Panc1 (cell line): ENCODE measurements at regions not wholly inside any gene's neighbourhood (a gene's known extent, or its start where the extent isn't known, plus 50 kb on each side); places are given as distances from the start of the nearest gene placed in this dataset.

Experiments used
- ATAC-seq: fragments of 200-7000 bp; cut with Tn5 transposase; 2 replicates; pipeline ENCODE4 v1.9.1; 2020; ENCODE audit warnings: mild to moderate bottlenecking, moderate library complexity
- BruUV-seq: library from RNA; stranded (reverse); fragments of 400-500 nt; replicated peaks from 2 replicates; lab custom pipeline; 2021; lab: Mats Ljungman, UMichigan
- CTCF ChIA-PET: fragments of 300-600 bp; sonication (Branson Sonifier 250); formaldehyde crosslinking; loops from one replicate; lab custom pipeline; 2022; ENCODE audit warnings: antibody characterized with exemption; lab: Charles Lee
- POLR2A ChIA-PET: fragments of 300-600 bp; sonication (Branson Sonifier 250); formaldehyde crosslinking; loops from one replicate; lab custom pipeline; 2022; ENCODE audit warnings: antibody characterized with exemption; lab: Charles Lee
- DNase-seq: peaks from one replicate; pipeline ENCODE4 v3.0.0-alpha.2; 2010; ENCODE audit warnings: low read depth, low spot score
- H3K27ac ChIP-seq: 2 replicates; pipeline ENCODE4 v1.5.1; 2011; ENCODE audit warnings: mild to moderate bottlenecking, low read length, inconsistent platforms
- H3K27me3 ChIP-seq: fragments of 200-500 bp; sonication (Bioruptor generic); 2 replicates; pipeline ENCODE4 v1.6.0; 2014; ENCODE audit warnings: low read length, inconsistent platforms; ENCODE audit not compliant: control insufficient read depth, insufficient read depth
- H3K36me3 ChIP-seq: fragments of 200-500 bp; sonication (Bioruptor generic); 2 replicates; pipeline ENCODE4 v1.5.1; 2014; ENCODE audit warnings: inconsistent platforms, mild to moderate bottlenecking, low read length, moderate library complexity; ENCODE audit not compliant: control insufficient read depth, insufficient read depth
- H3K4me1 ChIP-seq: 2 replicates; pipeline ENCODE4 v1.5.1; 2011; ENCODE audit warnings: inconsistent platforms, mild to moderate bottlenecking, low read length, moderate library complexity; ENCODE audit not compliant: control insufficient read depth, insufficient read depth
- H3K4me3 ChIP-seq, 2 experiments: 2 replicates each; pipeline ENCODE4 v1.5.1; 2011 to 2012; ENCODE audit warnings: low read depth in 2 of 2, low read length in 2 of 2, mild to moderate bottlenecking in 2 of 2, inconsistent platforms in 1 of 2, moderate library complexity in 1 of 2
- H3K9me3 ChIP-seq: fragments of 200-500 bp; sonication (Bioruptor generic); 2 replicates; pipeline ENCODE4 v1.5.1; 2014; ENCODE audit warnings: low read depth, mild to moderate bottlenecking, inconsistent platforms, low read length, moderate library complexity; ENCODE audit not compliant: control insufficient read depth, insufficient read depth
- POLR2AphosphoS5 ChIP-seq: IDR thresholded peaks from 2 replicates; pipeline ENCODE4 v1.6.1; 2012; ENCODE audit warnings: mild to moderate bottlenecking, low read depth, low read length, moderate library complexity
- SIN3A ChIP-seq: IDR thresholded peaks from 2 replicates; pipeline ENCODE4 v1.6.1; 2012; ENCODE audit warnings: low read depth, mild to moderate bottlenecking, low read length, moderate library complexity, borderline replicate concordance; ENCODE audit not compliant: insufficient read depth
- TCF7L2 ChIP-seq: IDR thresholded peaks from 2 replicates; pipeline ENCODE4 v1.6.1; 2011; ENCODE audit warnings: mild to moderate bottlenecking, low read depth, low read length, inconsistent platforms
- in situ Hi-C: cut with HindIII; loops from 2 replicates; pipeline ENCODE4 v1.10.0; 2016; ENCODE audit warnings: low sequenced_read_pairs, low pct_unique_long_range_greater_than_20kb
- intact Hi-C: fragments of 100-400 bp; cut with micrococcal nuclease; formaldehyde crosslinking; loops from one replicate; pipeline ENCODE4 v1.10.0; 2022; ENCODE audit not compliant: unreplicated experiment
- TF ChIP-seq, protein P1 (sequence below): fragments of 450-650 bp; IDR thresholded peaks from 2 replicates; pipeline ENCODE4 v1.5.1; 2017; ENCODE audit warnings: mild to moderate bottlenecking
- TF ChIP-seq, protein P2 (sequence below), 2 experiments: IDR thresholded peaks; 2 replicates each; pipeline ENCODE4 v1.6.1; 2011 to 2012; ENCODE audit warnings: low read depth in 2 of 2, control low read depth in 1 of 2, low read length in 1 of 2, mild to moderate bottlenecking in 1 of 2, moderate library complexity in 1 of 2; ENCODE audit not compliant: insufficient read depth in 1 of 2

DNA sequence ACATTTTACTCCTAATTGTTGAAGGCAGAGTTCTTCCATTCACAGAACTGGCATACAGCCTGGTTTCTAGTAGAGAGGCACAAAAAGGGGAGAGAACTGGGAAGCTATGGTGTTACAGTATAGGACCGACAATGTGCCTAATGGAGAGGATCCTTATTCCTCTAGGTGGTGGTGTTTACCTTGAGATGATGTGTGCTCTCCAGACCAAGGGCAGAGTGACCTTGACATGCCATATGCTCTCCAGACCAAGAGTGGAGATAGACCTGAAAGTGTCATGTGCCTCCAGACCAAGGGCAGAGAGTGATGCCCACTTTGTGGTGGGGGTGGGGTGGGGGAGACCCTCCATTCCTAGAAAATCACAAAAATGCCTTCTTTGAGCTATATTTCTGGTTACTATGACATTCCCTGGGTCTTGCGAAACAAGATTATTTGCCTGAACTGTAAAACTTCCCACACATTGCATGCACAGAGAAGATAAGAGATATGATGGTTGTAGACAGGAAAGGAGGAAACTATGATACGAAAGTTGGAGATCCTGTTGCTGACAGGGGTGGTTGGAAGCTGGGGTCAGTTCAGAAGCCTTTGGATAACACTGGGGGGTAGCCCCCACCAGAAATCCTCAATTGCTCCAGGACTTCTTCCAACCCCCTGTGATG, 119.7 kb downstream of the TEX13C start:
- CTCF ChIA-PET, result no interaction called here
- Histone ChIP-seq H3K4me3 (no peak overlapping the region), H3K27ac (no peak overlapping the region), H3K9me3 (no peaks in the 10 kb centered on the region), H3K27me3 (no peaks in the 10 kb centered on the region), H3K36me3 (no peaks in the 10 kb centered on the region), H3K4me1 (no peaks in the 10 kb centered on the region)
- TF ChIP-seq POLR2AphosphoS5 (no peak), SIN3A (no peak), TCF7L2 (no peak)
- TF ChIP-seq, protein P1, sequence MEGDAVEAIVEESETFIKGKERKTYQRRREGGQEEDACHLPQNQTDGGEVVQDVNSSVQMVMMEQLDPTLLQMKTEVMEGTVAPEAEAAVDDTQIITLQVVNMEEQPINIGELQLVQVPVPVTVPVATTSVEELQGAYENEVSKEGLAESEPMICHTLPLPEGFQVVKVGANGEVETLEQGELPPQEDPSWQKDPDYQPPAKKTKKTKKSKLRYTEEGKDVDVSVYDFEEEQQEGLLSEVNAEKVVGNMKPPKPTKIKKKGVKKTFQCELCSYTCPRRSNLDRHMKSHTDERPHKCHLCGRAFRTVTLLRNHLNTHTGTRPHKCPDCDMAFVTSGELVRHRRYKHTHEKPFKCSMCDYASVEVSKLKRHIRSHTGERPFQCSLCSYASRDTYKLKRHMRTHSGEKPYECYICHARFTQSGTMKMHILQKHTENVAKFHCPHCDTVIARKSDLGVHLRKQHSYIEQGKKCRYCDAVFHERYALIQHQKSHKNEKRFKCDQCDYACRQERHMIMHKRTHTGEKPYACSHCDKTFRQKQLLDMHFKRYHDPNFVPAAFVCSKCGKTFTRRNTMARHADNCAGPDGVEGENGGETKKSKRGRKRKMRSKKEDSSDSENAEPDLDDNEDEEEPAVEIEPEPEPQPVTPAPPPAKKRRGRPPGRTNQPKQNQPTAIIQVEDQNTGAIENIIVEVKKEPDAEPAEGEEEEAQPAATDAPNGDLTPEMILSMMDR, result no peak
- TF ChIP-seq, protein P2, sequence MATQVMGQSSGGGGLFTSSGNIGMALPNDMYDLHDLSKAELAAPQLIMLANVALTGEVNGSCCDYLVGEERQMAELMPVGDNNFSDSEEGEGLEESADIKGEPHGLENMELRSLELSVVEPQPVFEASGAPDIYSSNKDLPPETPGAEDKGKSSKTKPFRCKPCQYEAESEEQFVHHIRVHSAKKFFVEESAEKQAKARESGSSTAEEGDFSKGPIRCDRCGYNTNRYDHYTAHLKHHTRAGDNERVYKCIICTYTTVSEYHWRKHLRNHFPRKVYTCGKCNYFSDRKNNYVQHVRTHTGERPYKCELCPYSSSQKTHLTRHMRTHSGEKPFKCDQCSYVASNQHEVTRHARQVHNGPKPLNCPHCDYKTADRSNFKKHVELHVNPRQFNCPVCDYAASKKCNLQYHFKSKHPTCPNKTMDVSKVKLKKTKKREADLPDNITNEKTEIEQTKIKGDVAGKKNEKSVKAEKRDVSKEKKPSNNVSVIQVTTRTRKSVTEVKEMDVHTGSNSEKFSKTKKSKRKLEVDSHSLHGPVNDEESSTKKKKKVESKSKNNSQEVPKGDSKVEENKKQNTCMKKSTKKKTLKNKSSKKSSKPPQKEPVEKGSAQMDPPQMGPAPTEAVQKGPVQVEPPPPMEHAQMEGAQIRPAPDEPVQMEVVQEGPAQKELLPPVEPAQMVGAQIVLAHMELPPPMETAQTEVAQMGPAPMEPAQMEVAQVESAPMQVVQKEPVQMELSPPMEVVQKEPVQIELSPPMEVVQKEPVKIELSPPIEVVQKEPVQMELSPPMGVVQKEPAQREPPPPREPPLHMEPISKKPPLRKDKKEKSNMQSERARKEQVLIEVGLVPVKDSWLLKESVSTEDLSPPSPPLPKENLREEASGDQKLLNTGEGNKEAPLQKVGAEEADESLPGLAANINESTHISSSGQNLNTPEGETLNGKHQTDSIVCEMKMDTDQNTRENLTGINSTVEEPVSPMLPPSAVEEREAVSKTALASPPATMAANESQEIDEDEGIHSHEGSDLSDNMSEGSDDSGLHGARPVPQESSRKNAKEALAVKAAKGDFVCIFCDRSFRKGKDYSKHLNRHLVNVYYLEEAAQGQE (IDR thresholded peaks at IDR 0.05; ENCODE audit: insufficient read depth in 1 of 2, low read depth in 2 of 2, low read length in 1 of 2), result no peak
- ATAC-seq, result no peak
- intact Hi-C loops (no loop called here), in situ Hi-C loops (no loop called here)
- BruUV-seq, result no TSS peak
- no peak for DNase-seq
- POLR2A ChIA-PET, result no interaction called here

DNA sequence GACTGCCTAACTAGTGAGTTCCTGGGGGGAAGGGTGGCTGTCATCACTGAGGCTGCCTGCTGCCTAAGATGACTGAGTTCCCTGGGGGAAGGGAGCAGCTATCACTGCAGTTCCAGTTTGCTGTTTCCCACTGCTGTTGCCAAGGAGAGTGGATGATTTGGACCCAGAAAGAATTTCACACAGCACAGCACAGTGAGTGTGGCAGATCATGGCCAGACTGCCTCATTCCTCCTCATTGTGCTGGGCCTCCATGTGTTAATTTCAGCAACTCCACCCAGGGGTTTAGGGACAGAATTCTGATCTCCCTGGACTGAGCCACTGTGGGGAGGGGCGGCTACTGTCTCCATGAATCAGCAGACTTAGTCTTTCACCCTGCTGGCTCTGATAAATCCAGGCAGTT, 125.0 kb downstream of the TEX13C start:
- ChIA-PET CTCF (no interaction called here), POLR2A (no interaction called here)
- no peaks in the 10 kb centered on the region for H3K4me1 ChIP-seq
- intact Hi-C loops (no loop called here), in situ Hi-C loops (no loop called here)
- H3K27me3 ChIP-seq, result no peaks in the 10 kb centered on the region
- no peak overlapping the region for H3K27ac ChIP-seq
- ATAC-seq, result no peak
- H3K36me3 ChIP-seq, result no peaks in the 10 kb centered on the region
- no peak overlapping the region for H3K4me3 ChIP-seq
- H3K9me3 ChIP-seq, result no peaks in the 10 kb centered on the region
- TF ChIP-seq POLR2AphosphoS5 (no peak), SIN3A (no peak), TCF7L2 (no peak)
- TF ChIP-seq, protein P2 (IDR thresholded peaks at IDR 0.05; ENCODE audit: insufficient read depth in 1 of 2, low read depth in 2 of 2, low read length in 1 of 2), result no peak
- TF ChIP-seq, protein P1, result no peak
- BruUV-seq, result no TSS peak
- no peak for DNase-seq
